ENCODE measurements at regions not wholly inside any gene's neighbourhood (a gene's known extent, or its start where the extent isn't known, plus 50 kb on each side); places are given as distances from the start of the nearest gene placed in this dataset.

- Histone ChIP-seq H3K27ac (ENCODE audit: low read length, poor library complexity, severe bottlenecking) (no peak overlapping the region), H3K79me1 (replicated peaks; ENCODE audit: low read length, poor library complexity, severe bottlenecking) (no peaks in the 10 kb centered on the region), H3K4me3 (ENCODE audit: insufficient read depth in 1 of 2, low read depth in 1 of 2, low read length in 2 of 2) (no peak overlapping the region), H2BK120ac (ENCODE audit: low read depth, low read length) (no peak overlapping the region), H3K4me1 (ENCODE audit: control insufficient read depth, insufficient read depth, low read depth, low read length) (no peaks in the 10 kb centered on the region), H4K8ac (ENCODE audit: low read length) (no peak overlapping the region), H2BK5ac (ENCODE audit: low read depth, low read length, poor library complexity, severe bottlenecking) (no peak overlapping the region), H3K36me3 (ENCODE audit: control insufficient read depth in 1 of 2, insufficient read depth in 2 of 2, low read depth in 1 of 2, low read length in 2 of 2) (no peaks in the 10 kb centered on the region), H3K23ac (ENCODE audit: low read length in 2 of 2) (no peak overlapping the region), H4K91ac (ENCODE audit: low read length) (no peak overlapping the region), H3K4ac (ENCODE audit: low read depth in 1 of 2, low read length in 2 of 2) (no peak overlapping the region), H3K4me2 (ENCODE audit: low read length, poor library complexity, severe bottlenecking) (no peak overlapping the region), H2BK15ac (ENCODE audit: low read depth, poor library complexity, severe bottlenecking) (no peak overlapping the region), H2AFZ (ENCODE audit: low read depth, low read length) (no peak overlapping the region), H2AK5ac (ENCODE audit: low read length, severe bottlenecking) (no peak overlapping the region), H3K9me3 (ENCODE audit: control insufficient read depth, low read length) (no peaks in the 10 kb centered on the region), H2BK12ac (ENCODE audit: low read length in 2 of 2) (no peak overlapping the region), H3K9ac (ENCODE audit: low read length) (no peak overlapping the region), H3K14ac (ENCODE audit: low read length in 2 of 2) (no peak overlapping the region), H3K27me3 (ENCODE audit: control insufficient read depth in 1 of 2, insufficient read depth in 1 of 2, low read length in 2 of 2) (peaks cover 0 to 4% of the 10 kb centered on the region in 2 experiments), H3K18ac (ENCODE audit: low read depth in 1 of 2, low read length in 2 of 2) (no peak overlapping the region)
- DNase-seq = no peak
Measured at GRCh38 chrX:34576864-34577263, 80.2 kb downstream of the TMEM47 start.

DNA sequence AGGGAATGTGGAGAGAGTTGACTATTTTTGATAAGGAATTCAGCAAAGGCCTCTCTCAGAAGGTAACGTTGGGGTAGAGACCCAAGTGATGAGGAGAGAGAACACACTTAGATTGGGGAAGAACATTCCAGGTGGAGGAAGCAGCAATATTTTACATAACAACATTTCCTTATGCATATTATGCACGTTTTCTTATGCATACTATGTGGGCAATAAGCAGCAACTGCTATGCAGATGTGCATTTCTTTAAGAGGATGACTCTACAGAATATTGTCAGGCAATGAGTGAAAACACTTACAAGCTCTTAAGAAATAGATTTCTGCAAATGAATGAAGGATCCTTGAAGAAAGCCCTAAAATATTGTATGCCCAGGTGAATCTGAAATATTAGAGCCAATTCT, 91.1 kb downstream of the TMEM47 start:
- no peak overlapping the region for H3K27ac ChIP-seq (ENCODE audit: low read length, poor library complexity, severe bottlenecking)
- no peak overlapping the region for H2AK5ac ChIP-seq (ENCODE audit: low read length, severe bottlenecking)
- no peak overlapping the region for H3K4me3 ChIP-seq (ENCODE audit: insufficient read depth in 1 of 2, low read depth in 1 of 2, low read length in 2 of 2)
- no peaks in the 10 kb centered on the region for H3K36me3 ChIP-seq (ENCODE audit: control insufficient read depth in 1 of 2, insufficient read depth in 2 of 2, low read depth in 1 of 2, low read length in 2 of 2)
- no peak overlapping the region for H4K91ac ChIP-seq (ENCODE audit: low read length)
- no peaks in the 10 kb centered on the region for H3K79me1 ChIP-seq (replicated peaks; ENCODE audit: low read length, poor library complexity, severe bottlenecking)
- no peak overlapping the region for H2BK12ac ChIP-seq (ENCODE audit: low read length in 2 of 2)
- H2AFZ ChIP-seq (ENCODE audit: low read depth, low read length) = no peak overlapping the region
- no peak overlapping the region for H2BK120ac ChIP-seq (ENCODE audit: low read depth, low read length)
- H3K4me1 ChIP-seq (ENCODE audit: control insufficient read depth, insufficient read depth, low read depth, low read length) = no peaks in the 10 kb centered on the region
- no peak overlapping the region for H3K9ac ChIP-seq (ENCODE audit: low read length)
- H3K14ac ChIP-seq (ENCODE audit: low read length in 2 of 2) = no peak overlapping the region
- no peak overlapping the region for H2BK15ac ChIP-seq (ENCODE audit: low read depth, poor library complexity, severe bottlenecking)
- H3K4ac ChIP-seq (ENCODE audit: low read depth in 1 of 2, low read length in 2 of 2) = no peak overlapping the region
- H3K27me3 ChIP-seq (ENCODE audit: control insufficient read depth in 1 of 2, insufficient read depth in 1 of 2, low read length in 2 of 2) = no peaks in the 10 kb centered on the region
- H4K8ac ChIP-seq (ENCODE audit: low read length) = no peak overlapping the region
- no peak overlapping the region for H3K23ac ChIP-seq (ENCODE audit: low read length in 2 of 2)
- H2BK5ac ChIP-seq (ENCODE audit: low read depth, low read length, poor library complexity, severe bottlenecking) = no peak overlapping the region
- WGBS = no CpG with 5 or more reads among the region's 2 CpGs
- no peak overlapping the region for H3K18ac ChIP-seq (ENCODE audit: low read depth in 1 of 2, low read length in 2 of 2)
- no peak overlapping the region for H3K4me2 ChIP-seq (ENCODE audit: low read length, poor library complexity, severe bottlenecking)
- DNase-seq = no peak
- no peaks in the 10 kb centered on the region for H3K9me3 ChIP-seq (ENCODE audit: control insufficient read depth, low read length)

GRCh38 chrX:34563804-34564203, 93.3 kb downstream of the TMEM47 start:
- H3K9ac ChIP-seq (ENCODE audit: low read length) = no peak overlapping the region
- no peak for DNase-seq
- no peak overlapping the region for H2BK12ac ChIP-seq (ENCODE audit: low read length in 2 of 2)
- no peak overlapping the region for H3K23ac ChIP-seq (ENCODE audit: low read length in 2 of 2)
- no peak overlapping the region for H2AFZ ChIP-seq (ENCODE audit: low read depth, low read length)
- no peak overlapping the region for H2BK120ac ChIP-seq (ENCODE audit: low read depth, low read length)
- H3K79me1 ChIP-seq (replicated peaks; ENCODE audit: low read length, poor library complexity, severe bottlenecking) = no peaks in the 10 kb centered on the region
- no peak overlapping the region for H3K4me3 ChIP-seq (ENCODE audit: insufficient read depth in 1 of 2, low read depth in 1 of 2, low read length in 2 of 2)
- no peak overlapping the region for H4K8ac ChIP-seq (ENCODE audit: low read length)
- no peak overlapping the region for H3K18ac ChIP-seq (ENCODE audit: low read depth in 1 of 2, low read length in 2 of 2)
- H3K4me1 ChIP-seq (ENCODE audit: control insufficient read depth, insufficient read depth, low read depth, low read length) = no peaks in the 10 kb centered on the region
- no peak overlapping the region for H3K14ac ChIP-seq (ENCODE audit: low read length in 2 of 2)
- no peak overlapping the region for H3K4ac ChIP-seq (ENCODE audit: low read depth in 1 of 2, low read length in 2 of 2)
- H2BK5ac ChIP-seq (ENCODE audit: low read depth, low read length, poor library complexity, severe bottlenecking) = no peak overlapping the region
- no peak overlapping the region for H2AK5ac ChIP-seq (ENCODE audit: low read length, severe bottlenecking)
- H3K27ac ChIP-seq (ENCODE audit: low read length, poor library complexity, severe bottlenecking) = no peak overlapping the region
- no peak overlapping the region for H2BK15ac ChIP-seq (ENCODE audit: low read depth, poor library complexity, severe bottlenecking)
- H4K91ac ChIP-seq (ENCODE audit: low read length) = no peak overlapping the region
- no peaks in the 10 kb centered on the region for H3K27me3 ChIP-seq (ENCODE audit: control insufficient read depth in 1 of 2, insufficient read depth in 1 of 2, low read length in 2 of 2)
- H3K4me2 ChIP-seq (ENCODE audit: low read length, poor library complexity, severe bottlenecking) = no peak overlapping the region
- H3K9me3 ChIP-seq (ENCODE audit: control insufficient read depth, low read length) = no peaks in the 10 kb centered on the region
- H3K36me3 ChIP-seq (ENCODE audit: control insufficient read depth in 1 of 2, insufficient read depth in 2 of 2, low read depth in 1 of 2, low read length in 2 of 2) = no peaks in the 10 kb centered on the region
- WGBS = no CpG with 5 or more reads among the region's 1 CpG

DNA sequence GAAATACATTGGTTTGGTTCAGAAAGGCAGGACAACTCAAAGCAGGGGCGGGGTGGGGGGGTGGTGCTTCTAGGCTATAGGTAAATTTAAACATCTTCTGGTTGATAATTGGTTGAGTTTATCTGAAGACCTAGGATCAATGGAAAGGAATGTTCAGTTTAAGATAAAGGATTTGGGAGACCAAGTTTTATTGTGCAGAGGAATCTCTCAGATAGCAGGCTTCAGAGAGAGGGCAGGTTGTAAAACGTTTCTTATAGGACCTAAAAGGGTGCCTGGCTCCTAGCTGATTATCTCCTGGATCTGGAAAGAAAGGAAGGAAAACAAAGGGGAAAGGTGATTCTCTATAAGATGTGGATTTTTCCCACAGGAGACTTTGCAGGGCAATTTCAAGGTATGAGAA, 94.0 kb downstream of the TMEM47 start:
- Histone ChIP-seq H3K4ac (ENCODE audit: low read depth in 1 of 2, low read length in 2 of 2) (no peak overlapping the region), H4K8ac (ENCODE audit: low read length) (no peak overlapping the region), H2AK5ac (ENCODE audit: low read length, severe bottlenecking) (no peak overlapping the region)

More for the DNA sequence above, 94.0 kb downstream of the TMEM47 start:
- H3K79me1 ChIP-seq (replicated peaks; ENCODE audit: low read length, poor library complexity, severe bottlenecking) = no peaks in the 10 kb centered on the region
- H2BK120ac ChIP-seq (ENCODE audit: low read depth, low read length) = no peak overlapping the region
- H3K9ac ChIP-seq (ENCODE audit: low read length) = no peak overlapping the region
- H3K36me3 ChIP-seq (ENCODE audit: control insufficient read depth in 1 of 2, insufficient read depth in 2 of 2, low read depth in 1 of 2, low read length in 2 of 2) = no peaks in the 10 kb centered on the region
- H2BK15ac ChIP-seq (ENCODE audit: low read depth, poor library complexity, severe bottlenecking) = no peak overlapping the region
- no peak overlapping the region for H3K18ac ChIP-seq (ENCODE audit: low read depth in 1 of 2, low read length in 2 of 2)
- H3K14ac ChIP-seq (ENCODE audit: low read length in 2 of 2) = no peak overlapping the region
- 43% methylated on average over 2 of the region's 2 CpGs for WGBS
- H3K27me3 ChIP-seq (ENCODE audit: control insufficient read depth in 1 of 2, insufficient read depth in 1 of 2, low read length in 2 of 2) = no peaks in the 10 kb centered on the region
- no peaks in the 10 kb centered on the region for H3K4me1 ChIP-seq (ENCODE audit: control insufficient read depth, insufficient read depth, low read depth, low read length)
- no peak overlapping the region for H3K4me2 ChIP-seq (ENCODE audit: low read length, poor library complexity, severe bottlenecking)
- no peaks in the 10 kb centered on the region for H3K9me3 ChIP-seq (ENCODE audit: control insufficient read depth, low read length)
- no peak overlapping the region for H4K91ac ChIP-seq (ENCODE audit: low read length)
- no peak overlapping the region for H3K27ac ChIP-seq (ENCODE audit: low read length, poor library complexity, severe bottlenecking)
- H2AFZ ChIP-seq (ENCODE audit: low read depth, low read length) = no peak overlapping the region
- no peak for DNase-seq
- no peak overlapping the region for H2BK5ac ChIP-seq (ENCODE audit: low read depth, low read length, poor library complexity, severe bottlenecking)
- H2BK12ac ChIP-seq (ENCODE audit: low read length in 2 of 2) = no peak overlapping the region
- no peak overlapping the region for H3K23ac ChIP-seq (ENCODE audit: low read length in 2 of 2)
- no peak overlapping the region for H3K4me3 ChIP-seq (ENCODE audit: insufficient read depth in 1 of 2, low read depth in 1 of 2, low read length in 2 of 2)

All from mesenchymal stem cell (in vitro differentiated cells and primary cell).